IMR-90 (cell line): ENCODE measurements at regions not wholly inside any gene's neighbourhood (a gene's known extent, or its start where the extent isn't known, plus 50 kb on each side); places are given as distances from the start of the nearest gene placed in this dataset.

ENCODE experiments used
- BHLHE40 ChIP-seq: fragments of 150-350 bp; IDR thresholded peaks from 2 replicates; pipeline ENCODE4 v1.6.1; 2016; ENCODE audit warnings: mild to moderate bottlenecking, low read depth, low read length
- CEBPB ChIP-seq: IDR thresholded peaks from 2 replicates; pipeline ENCODE4 v1.6.1; 2012; ENCODE audit warnings: low read depth, low read length, improper control_type of control experiment
- CHD1 ChIP-seq: IDR thresholded peaks from 2 replicates; pipeline ENCODE4 v1.6.1; 2012; ENCODE audit warnings: low read depth, low read length, improper control_type of control experiment
- CTCF ChIP-seq: conservative IDR thresholded peaks from 2 replicates; pipeline ENCODE4 v1.5.1; 2012; ENCODE audit warnings: mild to moderate bottlenecking, low read depth, low read length, improper control_type of control experiment
- FOS ChIP-seq: fragments of 150-350 bp; IDR thresholded peaks from 2 replicates; pipeline ENCODE4 v1.6.1; 2016; ENCODE audit warnings: low read depth, low read length
- MAFK ChIP-seq: IDR thresholded peaks from 2 replicates; pipeline ENCODE4 v1.6.1; 2012; ENCODE audit warnings: low read depth, low read length, improper control_type of control experiment
- MXI1 ChIP-seq: IDR thresholded peaks from 2 replicates; pipeline ENCODE4 v1.6.1; 2012; ENCODE audit warnings: low read depth, mild to moderate bottlenecking, low read length, moderate library complexity, borderline replicate concordance
- POLR2A ChIP-seq: IDR thresholded peaks from 2 replicates; pipeline ENCODE4 v1.6.1; 2012; ENCODE audit warnings: mild to moderate bottlenecking, low read depth, low read length
- RAD21 ChIP-seq: IDR thresholded peaks from 2 replicates; pipeline ENCODE4 v1.6.1; 2012; ENCODE audit warnings: low read length, improper control_type of control experiment
- RCOR1 ChIP-seq: IDR thresholded peaks from 2 replicates; pipeline ENCODE4 v1.6.1; 2012; ENCODE audit warnings: mild to moderate bottlenecking, low read length, improper control_type of control experiment; ENCODE audit not compliant: insufficient replicate concordance
- RFX5 ChIP-seq: IDR thresholded peaks from 2 replicates; pipeline ENCODE4 v1.8.0; 2012; ENCODE audit warnings: low read depth, mild to moderate bottlenecking, low read length, moderate library complexity
- SMC3 ChIP-seq: fragments of 150-350 bp; IDR thresholded peaks from 2 replicates; pipeline ENCODE4 v1.6.1; 2016; ENCODE audit warnings: low read depth, mild to moderate bottlenecking, antibody characterized with exemption, low read length, moderate library complexity
- TF ChIP-seq, protein P1 (sequence below): fragments of 150-350 bp; IDR thresholded peaks from 2 replicates; pipeline ENCODE4 v1.6.1; 2016; ENCODE audit warnings: low read depth, mild to moderate bottlenecking, low read length, moderate library complexity, borderline replicate concordance

GRCh38 chr12:60201891-60202290, 606.1 kb downstream of the SLC16A7 start:
- no peak for TF ChIP-seq RAD21
- TF ChIP-seq CTCF, result no peak
- no peak for TF ChIP-seq POLR2A
- TF ChIP-seq MAFK, result no peak
- TF ChIP-seq SMC3, result no peak
- TF ChIP-seq MXI1, result no peak
- no peak for TF ChIP-seq CEBPB
- no peak for TF ChIP-seq RCOR1
- TF ChIP-seq CHD1, result no peak
- no peak for TF ChIP-seq RFX5
- no peak for TF ChIP-seq BHLHE40
- TF ChIP-seq, protein P1, sequence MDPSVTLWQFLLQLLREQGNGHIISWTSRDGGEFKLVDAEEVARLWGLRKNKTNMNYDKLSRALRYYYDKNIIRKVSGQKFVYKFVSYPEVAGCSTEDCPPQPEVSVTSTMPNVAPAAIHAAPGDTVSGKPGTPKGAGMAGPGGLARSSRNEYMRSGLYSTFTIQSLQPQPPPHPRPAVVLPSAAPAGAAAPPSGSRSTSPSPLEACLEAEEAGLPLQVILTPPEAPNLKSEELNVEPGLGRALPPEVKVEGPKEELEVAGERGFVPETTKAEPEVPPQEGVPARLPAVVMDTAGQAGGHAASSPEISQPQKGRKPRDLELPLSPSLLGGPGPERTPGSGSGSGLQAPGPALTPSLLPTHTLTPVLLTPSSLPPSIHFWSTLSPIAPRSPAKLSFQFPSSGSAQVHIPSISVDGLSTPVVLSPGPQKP, result no peak
- no peak for TF ChIP-seq FOS
